H1 (cell line): ENCODE measurements at regions not wholly inside any gene's neighbourhood (a gene's known extent, or its start where the extent isn't known, plus 50 kb on each side); places are given as distances from the start of the nearest gene placed in this dataset.

Experiments
- BCL11A ChIP-seq, 2 experiments: IDR thresholded peaks; one replicate each; pipeline ENCODE4 v1.6.1; 2011; ENCODE audit warnings: low read depth in 2 of 2, low read length in 2 of 2, mild to moderate bottlenecking in 2 of 2
- CBX8 ChIP-seq: fragments of 300-800, 300-1000 bp; sonication (generic); IDR thresholded peaks from 2 replicates; pipeline ENCODE4 v1.7.1; 2016; ENCODE audit warnings: low read depth, low read length, borderline replicate concordance
- CHD7 ChIP-seq: fragments of 300-600 bp; sonication (generic); IDR thresholded peaks from 2 replicates; pipeline ENCODE4 v1.7.1; 2012; ENCODE audit warnings: low read length, moderate library complexity, mild to moderate bottlenecking, inconsistent platforms; ENCODE audit not compliant: insufficient replicate concordance
- KDM1A ChIP-seq: fragments of 200-600, 300-600 bp; sonication (generic); IDR thresholded peaks from 2 replicates; pipeline ENCODE4 v1.7.1; 2016; ENCODE audit warnings: mild to moderate bottlenecking, low read length, borderline replicate concordance
- POLR2A ChIP-seq, 2 experiments: IDR thresholded peaks; 1 replicate in 1 of 2; 2 replicates in 1 of 2; pipeline ENCODE4 v1.6.1; 2011; ENCODE audit warnings: low read depth in 2 of 2, low read length in 2 of 2, mild to moderate bottlenecking in 2 of 2; ENCODE audit errors: control extremely low read depth in 1 of 2
- POLR2AphosphoS5 ChIP-seq: IDR thresholded peaks from 2 replicates; pipeline ENCODE4 v1.6.1; 2011; ENCODE audit warnings: low read depth, low read length
- POU5F1 ChIP-seq: IDR thresholded peaks from 2 replicates; pipeline ENCODE4 v1.6.1; 2011; ENCODE audit warnings: low read depth, mild to moderate bottlenecking, low read length, moderate library complexity

- TF ChIP-seq CHD7 (no peak), POLR2AphosphoS5 (0 out of 2 replicates have a peak, but pooled peaks have one; percentile 22), POLR2A (IDR thresholded peaks at IDR 0.05; ENCODE audit: control extremely low read depth in 1 of 2, low read depth in 2 of 2, low read length in 2 of 2) (0 out of 3 replicates have a peak, but pooled peaks of 1 of the 2 experiments have one; percentile 4), BCL11A (IDR thresholded peaks at IDR 0.05; ENCODE audit: low read depth in 2 of 2, low read length in 2 of 2) (no peak), KDM1A (no peak), POU5F1 (no peak), CBX8 (no peak)
- TF ChIP-seq, all 59 proteins: peak for 2
These were observed 82.5 kb upstream of the ZNF169 start (continued) for GRCh38 chr9:94176608-94177007.
